Keratinocyte (primary cell): ENCODE measurements at regions not wholly inside any gene's neighbourhood (a gene's known extent, or its start where the extent isn't known, plus 50 kb on each side); places are given as distances from the start of the nearest gene placed in this dataset.

Experiments used
- EZH2 ChIP-seq: IDR thresholded peaks from one replicate; pipeline ENCODE4 v1.6.1; 2012; ENCODE audit warnings: inconsistent platforms, mild to moderate bottlenecking, low read length, moderate library complexity
- TF ChIP-seq, protein P1 (sequence below), 3 experiments: IDR thresholded peaks in 1 of 3; conservative IDR thresholded peaks in 1 of 3; optimal IDR thresholded peaks in 1 of 3; 2 replicates in 2 of 3; 3 replicates in 1 of 3; pipeline versions ENCODE3 to v1.5.1; 2011; ENCODE audit warnings: low read length in 3 of 3, mild to moderate bottlenecking in 3 of 3, moderate library complexity in 2 of 3, control low read depth in 1 of 3, inconsistent platforms in 1 of 3; ENCODE audit not compliant: insufficient read depth in 2 of 3; ENCODE audit errors: extremely low read depth in 1 of 3

DNA sequence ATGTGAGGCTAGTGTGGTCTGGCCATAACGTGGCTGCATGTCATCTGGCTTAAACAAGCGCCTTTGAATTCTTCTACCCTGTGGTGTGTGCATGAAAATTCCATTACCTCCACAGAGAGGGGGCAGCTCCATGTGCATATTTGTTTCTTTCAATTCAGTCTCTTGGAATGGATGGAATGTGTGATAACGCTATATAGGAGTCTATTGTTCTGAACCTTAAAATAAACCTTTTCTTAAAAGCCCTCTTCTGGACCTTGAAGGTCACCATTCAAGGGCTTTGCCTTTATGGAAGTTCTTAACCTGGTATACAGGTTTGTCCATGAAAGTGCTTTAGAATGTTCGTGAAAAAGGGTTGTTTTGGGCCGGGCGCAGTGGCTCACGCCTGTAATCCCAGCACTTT is 118.2 kb upstream of the ADGRL2 start:
- TF ChIP-seq, protein P1, sequence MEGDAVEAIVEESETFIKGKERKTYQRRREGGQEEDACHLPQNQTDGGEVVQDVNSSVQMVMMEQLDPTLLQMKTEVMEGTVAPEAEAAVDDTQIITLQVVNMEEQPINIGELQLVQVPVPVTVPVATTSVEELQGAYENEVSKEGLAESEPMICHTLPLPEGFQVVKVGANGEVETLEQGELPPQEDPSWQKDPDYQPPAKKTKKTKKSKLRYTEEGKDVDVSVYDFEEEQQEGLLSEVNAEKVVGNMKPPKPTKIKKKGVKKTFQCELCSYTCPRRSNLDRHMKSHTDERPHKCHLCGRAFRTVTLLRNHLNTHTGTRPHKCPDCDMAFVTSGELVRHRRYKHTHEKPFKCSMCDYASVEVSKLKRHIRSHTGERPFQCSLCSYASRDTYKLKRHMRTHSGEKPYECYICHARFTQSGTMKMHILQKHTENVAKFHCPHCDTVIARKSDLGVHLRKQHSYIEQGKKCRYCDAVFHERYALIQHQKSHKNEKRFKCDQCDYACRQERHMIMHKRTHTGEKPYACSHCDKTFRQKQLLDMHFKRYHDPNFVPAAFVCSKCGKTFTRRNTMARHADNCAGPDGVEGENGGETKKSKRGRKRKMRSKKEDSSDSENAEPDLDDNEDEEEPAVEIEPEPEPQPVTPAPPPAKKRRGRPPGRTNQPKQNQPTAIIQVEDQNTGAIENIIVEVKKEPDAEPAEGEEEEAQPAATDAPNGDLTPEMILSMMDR (optimal IDR thresholded peaks at IDR 0.05 in 1 of 3, IDR thresholded peaks at IDR 0.05 in 1 of 3, conservative IDR thresholded peaks at IDR 0.05 in 1 of 3; ENCODE audit: extremely low read depth in 1 of 3, insufficient read depth in 2 of 3, low read length in 3 of 3) = no peak
- no peak for TF ChIP-seq EZH2
